Gastrocnemius medialis (tissue), 4 donors: ENCODE measurements at regions not wholly inside any gene's neighbourhood (a gene's known extent, or its start where the extent isn't known, plus 50 kb on each side); places are given as distances from the start of the nearest gene placed in this dataset.

Experiments used
- ATAC-seq, 2 donors: fragments of 150-250 bp; one replicate each; pipeline ENCODE4 v1.9.1; 2016
- DNase-seq, 2 donors: peaks; one replicate each; pipeline ENCODE4 v3.0.0-alpha.2; 2019
- H3K27ac ChIP-seq, 4 donors: fragments of 200-600 bp; sonication (generic); 1 replicate in 1 of 4; 2 replicates in 3 of 4; pipeline ENCODE4 v1.5.1; 2016 to 2018; ENCODE audit warnings: mild to moderate bottlenecking in 2 of 4, moderate library complexity in 1 of 4
- H3K27me3 ChIP-seq, 3 donors: fragments of 200-600 bp; sonication (generic) in 2 of 3; 1 replicate in 1 of 3; 2 replicates in 2 of 3; pipeline versions ENCODE4 v1.5.1 to v1.6.0; 2016 to 2019; ENCODE audit warnings: mild to moderate bottlenecking in 1 of 3, moderate library complexity in 1 of 3
- H3K36me3 ChIP-seq, 2 donors: fragments of 200-600 bp; sonication (generic) in 1 of 2; one replicate each; pipeline ENCODE4 v1.5.1; 2017 to 2018
- H3K4me1 ChIP-seq, 2 donors: fragments of 200-600 bp; sonication (generic) in 1 of 2; one replicate each; pipeline ENCODE4 v1.5.1; 2016 to 2017; ENCODE audit warnings: mild to moderate bottlenecking in 2 of 2
- H3K4me3 ChIP-seq, 4 donors: fragments of 200-600 bp; sonication (generic) in 3 of 4; 1 replicate in 1 of 4; 2 replicates in 3 of 4; pipeline ENCODE4 v1.5.1; 2016 to 2019; ENCODE audit warnings: mild to moderate bottlenecking in 2 of 4
- H3K9me3 ChIP-seq, 3 donors: fragments of 200-600 bp; sonication (generic) in 2 of 3; 1 replicate in 1 of 3; 2 replicates in 2 of 3; pipeline ENCODE4 v1.5.1; 2016 to 2019
- POLR2A ChIP-seq, 2 donors: fragments of 450-650 bp; IDR thresholded peaks; one replicate each; pipeline ENCODE4 v1.6.1; 2017; ENCODE audit warnings: antibody characterized with exemption in 2 of 2, mild to moderate bottlenecking in 2 of 2, moderate library complexity in 2 of 2
- in situ Hi-C, 4 donors: fragments of 200-750 bp; cut with MboI; loops; one replicate each; pipeline versions ENCODE4 v1.15.0 to v1.8.0; 2017; ENCODE audit warnings: low sequenced_read_pairs in 4 of 4
- intact Hi-C: fragments of 100-400 bp; cut with DNase I; formaldehyde crosslinking; loops from one replicate; pipeline ENCODE4 v1.15.1; 2023; ENCODE audit warnings: low total_unique reads
- TF ChIP-seq, protein P1 (sequence below), 5 experiments: fragments of 450-650 bp in 3 of 5; fragments of 200-600 bp in 2 of 5; sonication (generic) in 2 of 5; IDR thresholded peaks in 4 of 5; conservative IDR thresholded peaks in 1 of 5; 1 replicate in 4 of 5; 2 replicates in 1 of 5; pipeline ENCODE4 v1.5.1; 2016 to 2019; ENCODE audit warnings: antibody characterized with exemption in 5 of 5, mild to moderate bottlenecking in 3 of 5, moderate library complexity in 3 of 5

DNA sequence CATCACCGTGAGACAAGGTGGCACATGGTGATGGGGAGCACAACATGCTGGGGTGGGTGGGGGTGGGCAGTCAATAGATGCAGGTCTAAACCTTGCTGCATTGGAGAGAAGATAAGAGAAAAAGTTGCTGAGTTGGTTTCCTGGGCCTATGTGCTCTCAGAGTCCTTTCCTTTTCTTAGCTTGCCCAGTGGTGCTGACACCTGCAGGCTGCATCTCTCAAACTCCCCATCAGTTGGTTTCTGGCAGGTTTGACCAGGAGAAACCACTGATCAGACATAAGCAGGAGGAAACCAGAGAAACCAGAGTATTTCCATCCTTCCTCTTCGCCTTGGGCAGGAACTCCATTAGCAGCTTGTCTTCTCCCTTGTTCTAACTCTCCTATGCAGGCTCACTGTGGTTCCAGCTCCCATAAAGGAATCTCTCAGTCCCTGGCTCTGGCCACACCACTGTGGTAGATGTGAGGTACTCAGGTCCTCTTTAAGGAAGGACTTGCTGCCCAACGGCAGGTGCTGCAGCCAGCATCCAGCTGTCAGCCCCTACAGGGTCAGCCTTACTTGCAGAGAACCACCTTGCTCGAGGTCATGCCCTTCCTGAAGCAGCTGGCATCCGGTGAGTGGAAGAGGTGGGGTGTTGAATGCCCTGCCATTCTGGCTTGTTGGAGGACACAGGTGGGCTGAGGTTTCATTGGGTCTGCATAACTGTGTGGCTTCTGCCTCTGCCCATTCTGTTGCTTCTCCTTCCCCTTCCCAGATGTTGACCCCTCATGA lies 172.3 kb upstream of the ANKRD28 start:
- Histone ChIP-seq H3K4me3 (no peak overlapping the region), H3K4me1 (peaks cover 10% of the 10 kb centered on the region in 2 donors), H3K36me3 (no peaks in the 10 kb centered on the region), H3K27ac (no peak overlapping the region), H3K27me3 (no peaks in the 10 kb centered on the region), H3K9me3 (no peaks in the 10 kb centered on the region)
- DNase-seq (no peak), ATAC-seq (no peak)
- intact Hi-C loops (loop anchor here (10.0 kb wide), 1 partner anchor 335 kb away; no protein-coding TSS in a partner anchor), in situ Hi-C loops (no loop called here)
- TF ChIP-seq, protein P1, sequence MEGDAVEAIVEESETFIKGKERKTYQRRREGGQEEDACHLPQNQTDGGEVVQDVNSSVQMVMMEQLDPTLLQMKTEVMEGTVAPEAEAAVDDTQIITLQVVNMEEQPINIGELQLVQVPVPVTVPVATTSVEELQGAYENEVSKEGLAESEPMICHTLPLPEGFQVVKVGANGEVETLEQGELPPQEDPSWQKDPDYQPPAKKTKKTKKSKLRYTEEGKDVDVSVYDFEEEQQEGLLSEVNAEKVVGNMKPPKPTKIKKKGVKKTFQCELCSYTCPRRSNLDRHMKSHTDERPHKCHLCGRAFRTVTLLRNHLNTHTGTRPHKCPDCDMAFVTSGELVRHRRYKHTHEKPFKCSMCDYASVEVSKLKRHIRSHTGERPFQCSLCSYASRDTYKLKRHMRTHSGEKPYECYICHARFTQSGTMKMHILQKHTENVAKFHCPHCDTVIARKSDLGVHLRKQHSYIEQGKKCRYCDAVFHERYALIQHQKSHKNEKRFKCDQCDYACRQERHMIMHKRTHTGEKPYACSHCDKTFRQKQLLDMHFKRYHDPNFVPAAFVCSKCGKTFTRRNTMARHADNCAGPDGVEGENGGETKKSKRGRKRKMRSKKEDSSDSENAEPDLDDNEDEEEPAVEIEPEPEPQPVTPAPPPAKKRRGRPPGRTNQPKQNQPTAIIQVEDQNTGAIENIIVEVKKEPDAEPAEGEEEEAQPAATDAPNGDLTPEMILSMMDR (IDR thresholded peaks at IDR 0.05 in 4 of 5, conservative IDR thresholded peaks at IDR 0.05 in 1 of 5) = no peak
- no peak for TF ChIP-seq POLR2A (IDR thresholded peaks at IDR 0.05)

- no peak for DNase-seq
Measured at GRCh38 chr3:15973414-15973813, 175.6 kb upstream of the ANKRD28 start.

GRCh38 chr3:15973940-15974339 lies 176.2 kb upstream of the ANKRD28 start:
- no peaks in the 10 kb centered on the region for H3K36me3 ChIP-seq
- H3K27ac ChIP-seq = peak overlapping the region in 3 of 4 donors; percentile 36 to 56 (median 51)
- no peaks in the 10 kb centered on the region for H3K4me1 ChIP-seq
- peak in 1 of 2 donors; percentile 66 for ATAC-seq
- no peak overlapping the region for H3K4me3 ChIP-seq
- in situ Hi-C loops (no loop called here), intact Hi-C loops (no loop called here)
- TF ChIP-seq POLR2A (IDR thresholded peaks at IDR 0.05) = no peak
- TF ChIP-seq, protein P1 (IDR thresholded peaks at IDR 0.05 in 4 of 5, conservative IDR thresholded peaks at IDR 0.05 in 1 of 5) = no peak
- no peak for DNase-seq
- no peaks in the 10 kb centered on the region for H3K9me3 ChIP-seq
- H3K27me3 ChIP-seq = no peaks in the 10 kb centered on the region

More at GRCh38 chr3:15973414-15973813, 175.6 kb upstream of the ANKRD28 start:
- Histone ChIP-seq H3K9me3 (no peaks in the 10 kb centered on the region), H3K4me3 (no peak overlapping the region), H3K4me1 (no peaks in the 10 kb centered on the region), H3K36me3 (no peaks in the 10 kb centered on the region), H3K27me3 (no peaks in the 10 kb centered on the region), H3K27ac (peak overlapping the region in 3 of 4 donors; percentile 36 to 56 (median 51))
- intact Hi-C loops = no loop called here
- TF ChIP-seq, protein P1 (IDR thresholded peaks at IDR 0.05 in 4 of 5, conservative IDR thresholded peaks at IDR 0.05 in 1 of 5) = no peak
- TF ChIP-seq POLR2A (IDR thresholded peaks at IDR 0.05) = no peak
- ATAC-seq = no peak
- in situ Hi-C loops = no loop called here

GRCh38 chr3:15974647-15975046 lies 176.9 kb upstream of the ANKRD28 start:
- DNase-seq (no peak), ATAC-seq (no peak)
- Histone ChIP-seq H3K36me3 (no peaks in the 10 kb centered on the region), H3K4me1 (no peaks in the 10 kb centered on the region), H3K4me3 (no peak overlapping the region), H3K27ac (peak overlapping the region in 1 of 4 donors; percentile 51), H3K27me3 (no peaks in the 10 kb centered on the region), H3K9me3 (no peaks in the 10 kb centered on the region)
- TF ChIP-seq, protein P1 (IDR thresholded peaks at IDR 0.05 in 4 of 5, conservative IDR thresholded peaks at IDR 0.05 in 1 of 5) = no peak
- TF ChIP-seq POLR2A (IDR thresholded peaks at IDR 0.05) = no peak
- in situ Hi-C loops (no loop called here), intact Hi-C loops (no loop called here)
